ENCODE measurements at regions not wholly inside any gene's neighbourhood (a gene's known extent, or its start where the extent isn't known, plus 50 kb on each side); places are given as distances from the start of the nearest gene placed in this dataset.

GRCh38 chr2:48841126-48841525 lies 85.6 kb upstream of the LHCGR start:
- Histone ChIP-seq H3K27me3 (no peaks in the 10 kb centered on the region), H3K36me3 (no peaks in the 10 kb centered on the region), H3K4me1 (no peaks in the 10 kb centered on the region), H3K27ac (no peak overlapping the region), H3K4me3 (no peak overlapping the region), H3K9me3 (no peaks in the 10 kb centered on the region)
- in situ Hi-C loops (cut with MboI; ENCODE audit: low sequenced_read_pairs in 4 of 4) (no loop called here), intact Hi-C loops (cut with DNase I; ENCODE audit: low total_unique reads) (no loop called here)
- ATAC-seq (no peak), DNase-seq (no peak)
- TF ChIP-seq POLR2A (IDR thresholded peaks at IDR 0.05), result no peak
- TF ChIP-seq CTCF (IDR thresholded peaks at IDR 0.05 in 4 of 5, conservative IDR thresholded peaks at IDR 0.05 in 1 of 5), result no peak

DNA sequence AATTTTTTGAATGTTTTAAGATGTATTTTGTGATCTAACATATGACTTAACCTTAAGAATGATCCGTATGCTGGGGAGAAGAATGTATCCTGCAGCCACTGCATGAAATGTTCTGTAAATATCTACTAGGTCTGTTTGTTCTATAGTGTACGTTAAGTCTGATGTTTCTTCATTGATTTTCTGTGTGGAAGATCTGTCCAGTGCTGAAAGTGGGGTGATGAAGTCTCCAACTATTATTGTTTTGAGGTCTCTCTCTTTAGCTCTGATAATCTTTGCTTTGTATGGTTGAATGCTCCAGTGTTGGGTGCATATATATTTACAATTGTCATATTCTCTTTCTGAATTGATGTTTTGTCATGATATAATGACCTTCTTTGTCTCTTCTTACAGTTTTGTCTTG lies 82.5 kb upstream of the LHCGR start:
- Histone ChIP-seq H3K9me3 (no peaks in the 10 kb centered on the region), H3K4me3 (no peak overlapping the region), H3K4me1 (no peaks in the 10 kb centered on the region), H3K27ac (no peak overlapping the region), H3K27me3 (no peaks in the 10 kb centered on the region), H3K36me3 (no peaks in the 10 kb centered on the region)
- in situ Hi-C loops (cut with MboI; ENCODE audit: low sequenced_read_pairs in 4 of 4), result no loop called here
- TF ChIP-seq POLR2A (IDR thresholded peaks at IDR 0.05), result no peak
- no peak for TF ChIP-seq CTCF (IDR thresholded peaks at IDR 0.05 in 4 of 5, conservative IDR thresholded peaks at IDR 0.05 in 1 of 5)
- intact Hi-C loops (cut with DNase I; ENCODE audit: low total_unique reads), result no loop called here
- ATAC-seq (no peak), DNase-seq (no peak)

- intact Hi-C loops (cut with DNase I; ENCODE audit: low total_unique reads) (no loop called here), in situ Hi-C loops (cut with MboI; ENCODE audit: low sequenced_read_pairs in 4 of 4) (no loop called here)
- TF ChIP-seq CTCF (IDR thresholded peaks at IDR 0.05 in 4 of 5, conservative IDR thresholded peaks at IDR 0.05 in 1 of 5) (no peak), POLR2A (IDR thresholded peaks at IDR 0.05) (no peak)
- no peak for ATAC-seq
- no peaks in the 10 kb centered on the region for H3K4me1 ChIP-seq
- no peak overlapping the region for H3K27ac ChIP-seq
- no peaks in the 10 kb centered on the region for H3K27me3 ChIP-seq
- no peak for DNase-seq
- no peak overlapping the region for H3K4me3 ChIP-seq
- H3K9me3 ChIP-seq, result no peaks in the 10 kb centered on the region
- H3K36me3 ChIP-seq, result no peaks in the 10 kb centered on the region
Measured at GRCh38 chr2:48829569-48829968, 74.0 kb upstream of the LHCGR start.

- no peaks in the 10 kb centered on the region for H3K27me3 ChIP-seq
- in situ Hi-C loops (cut with MboI; ENCODE audit: low sequenced_read_pairs in 4 of 4), result no loop called here
- ATAC-seq (no peak), DNase-seq (no peak)
- H3K9me3 ChIP-seq, result no peaks in the 10 kb centered on the region
- H3K27ac ChIP-seq, result no peak overlapping the region
- H3K4me1 ChIP-seq, result no peaks in the 10 kb centered on the region
- no peak overlapping the region for H3K4me3 ChIP-seq
- H3K36me3 ChIP-seq, result no peaks in the 10 kb centered on the region
- intact Hi-C loops (cut with DNase I; ENCODE audit: low total_unique reads), result no loop called here
- TF ChIP-seq CTCF (IDR thresholded peaks at IDR 0.05 in 4 of 5, conservative IDR thresholded peaks at IDR 0.05 in 1 of 5), result no peak
- no peak for TF ChIP-seq POLR2A (IDR thresholded peaks at IDR 0.05)
Measured at GRCh38 chr2:48829036-48829435, 73.5 kb upstream of the LHCGR start.

GRCh38 chr2:48826986-48827385 lies 71.5 kb upstream of the LHCGR start:
- ATAC-seq (no peak), DNase-seq (no peak)
- H3K4me3 ChIP-seq, result no peak overlapping the region
- no peak for TF ChIP-seq POLR2A (IDR thresholded peaks at IDR 0.05)
- TF ChIP-seq CTCF (IDR thresholded peaks at IDR 0.05 in 4 of 5, conservative IDR thresholded peaks at IDR 0.05 in 1 of 5), result no peak
- no peaks in the 10 kb centered on the region for H3K36me3 ChIP-seq
- no peaks in the 10 kb centered on the region for H3K9me3 ChIP-seq
- in situ Hi-C loops (cut with MboI; ENCODE audit: low sequenced_read_pairs in 4 of 4) (no loop called here), intact Hi-C loops (cut with DNase I; ENCODE audit: low total_unique reads) (no loop called here)
- no peak overlapping the region for H3K27ac ChIP-seq
- H3K4me1 ChIP-seq, result no peaks in the 10 kb centered on the region
- no peaks in the 10 kb centered on the region for H3K27me3 ChIP-seq

All from gastrocnemius medialis (tissue), 4 donors.